ENCODE measurements at regions not wholly inside any gene's neighbourhood (a gene's known extent, or its start where the extent isn't known, plus 50 kb on each side); places are given as distances from the start of the nearest gene placed in this dataset. TPM values are rescaled to one million over a fixed set of nuclear protein-coding genes. Genes with fewer than 3 reads are reported as not detected.

GRCh38 chr6:90637320-90637719, 50.4 kb upstream of the MAP3K7 start:
- intact Hi-C loops (cut with DNase I), result no loop called here
- no peaks in the 10 kb centered on the region for H3K9me3 ChIP-seq
- no peak overlapping the region for H3K4me3 ChIP-seq
- DNase-seq (ENCODE audit: extremely low spot score in 2 of 2), result no peak
- no peaks in the 10 kb centered on the region for H3K4me1 ChIP-seq
- H3K36me3 ChIP-seq, result no peaks in the 10 kb centered on the region
- H3K27me3 ChIP-seq, result no peaks in the 10 kb centered on the region
- TF ChIP-seq, protein P1, sequence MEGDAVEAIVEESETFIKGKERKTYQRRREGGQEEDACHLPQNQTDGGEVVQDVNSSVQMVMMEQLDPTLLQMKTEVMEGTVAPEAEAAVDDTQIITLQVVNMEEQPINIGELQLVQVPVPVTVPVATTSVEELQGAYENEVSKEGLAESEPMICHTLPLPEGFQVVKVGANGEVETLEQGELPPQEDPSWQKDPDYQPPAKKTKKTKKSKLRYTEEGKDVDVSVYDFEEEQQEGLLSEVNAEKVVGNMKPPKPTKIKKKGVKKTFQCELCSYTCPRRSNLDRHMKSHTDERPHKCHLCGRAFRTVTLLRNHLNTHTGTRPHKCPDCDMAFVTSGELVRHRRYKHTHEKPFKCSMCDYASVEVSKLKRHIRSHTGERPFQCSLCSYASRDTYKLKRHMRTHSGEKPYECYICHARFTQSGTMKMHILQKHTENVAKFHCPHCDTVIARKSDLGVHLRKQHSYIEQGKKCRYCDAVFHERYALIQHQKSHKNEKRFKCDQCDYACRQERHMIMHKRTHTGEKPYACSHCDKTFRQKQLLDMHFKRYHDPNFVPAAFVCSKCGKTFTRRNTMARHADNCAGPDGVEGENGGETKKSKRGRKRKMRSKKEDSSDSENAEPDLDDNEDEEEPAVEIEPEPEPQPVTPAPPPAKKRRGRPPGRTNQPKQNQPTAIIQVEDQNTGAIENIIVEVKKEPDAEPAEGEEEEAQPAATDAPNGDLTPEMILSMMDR (IDR thresholded peaks at IDR 0.05), result no peak
- no peak for TF ChIP-seq POLR2AphosphoS5 (IDR thresholded peaks at IDR 0.05; ENCODE audit: insufficient read depth in 1 of 2, low read depth in 1 of 2)
- TF ChIP-seq POLR2A (IDR thresholded peaks at IDR 0.05), result no peak
- no peak overlapping the region for H3K27ac ChIP-seq

Small RNAs in the stretch of these regions (microRNA-seq; reads per million reads assigned to microRNA genes)
- gene MIR4643 (ENCODE audit: borderline number of aligned reads, borderline replicate concordance), result not detected

Small RNAs in the stretch of these regions (small RNA-seq; reads per million reads assigned to genes)
- gene MIR4643 (not detected), gene MTATP6P25 (not detected), gene MTCO1P56 (not detected), gene MTND4LP19 (not detected), gene RF00012 (not detected), gene RN7SL415P (not detected)
